ENCODE measurements at regions not wholly inside any gene's neighbourhood (a gene's known extent, or its start where the extent isn't known, plus 50 kb on each side); places are given as distances from the start of the nearest gene placed in this dataset.

- DNase-seq (ENCODE audit: low read depth in 2 of 2), result no peak
Observed at GRCh38 chr4:3852309-3852708, 86.1 kb downstream of the ADRA2C start.

GRCh38 chr4:3852711-3853110 is 86.5 kb downstream of the ADRA2C start:
- DNase-seq (ENCODE audit: low read depth in 2 of 2), result no peak

- no peak for DNase-seq (ENCODE audit: low read depth in 2 of 2)
Observed at GRCh38 chr4:3853388-3854035, 87.3 kb downstream of the ADRA2C start.

- no peak for DNase-seq (ENCODE audit: low read depth in 2 of 2)
Observed at GRCh38 chr4:3854661-3855060, 88.5 kb downstream of the ADRA2C start.

- DNase-seq (ENCODE audit: low read depth in 2 of 2), result no peak
Observed at GRCh38 chr4:3855646-3856045, 89.5 kb downstream of the ADRA2C start.

GRCh38 chr4:3856604-3857204 is 90.5 kb downstream of the ADRA2C start:
- DNase-seq (ENCODE audit: low read depth in 2 of 2), result no peak

- DNase-seq (ENCODE audit: low read depth in 2 of 2), result no peak
Observed at GRCh38 chr4:3857269-3857926, 91.2 kb downstream of the ADRA2C start.

GRCh38 chr4:3858046-3858730 is 92.0 kb downstream of the ADRA2C start:
- no peak for DNase-seq (ENCODE audit: low read depth in 2 of 2)

- no peak for DNase-seq (ENCODE audit: low read depth in 2 of 2)
Observed at GRCh38 chr4:3858765-3859388, 92.7 kb downstream of the ADRA2C start.

GRCh38 chr4:3859571-3859970 is 93.4 kb downstream of the ADRA2C start:
- DNase-seq (ENCODE audit: low read depth in 2 of 2), result no peak

- DNase-seq (ENCODE audit: low read depth in 2 of 2), result no peak
Observed at GRCh38 chr4:3860061-3860912, 94.1 kb downstream of the ADRA2C start.

GRCh38 chr4:3860913-3861636 is 94.9 kb downstream of the ADRA2C start:
- DNase-seq (ENCODE audit: low read depth in 2 of 2), result no peak

GRCh38 chr4:3861720-3862639 is 95.8 kb downstream of the ADRA2C start:
- DNase-seq (ENCODE audit: low read depth in 2 of 2), result no peak

- no peak for DNase-seq (ENCODE audit: low read depth in 2 of 2)
Observed at GRCh38 chr4:3862640-3863420, 96.6 kb downstream of the ADRA2C start.

GRCh38 chr4:3863841-3864741 is 97.9 kb downstream of the ADRA2C start:
- DNase-seq (ENCODE audit: low read depth in 2 of 2), result no peak

- no peak for DNase-seq (ENCODE audit: low read depth in 2 of 2)
Observed at GRCh38 chr4:3864742-3865721, 98.8 kb downstream of the ADRA2C start.

Measured in stimulated activated CD8-positive, alpha-beta memory T cell treated with anti-CD3 and anti-CD28 coated beads, Interleukin-15, amount 100 ng/mL, for 4 hours (primary cell).